Endothelial cell of umbilical vein (primary cell): ENCODE measurements at regions not wholly inside any gene's neighbourhood (a gene's known extent, or its start where the extent isn't known, plus 50 kb on each side); places are given as distances from the start of the nearest gene placed in this dataset.

Experiments used
- EZH2 ChIP-seq: IDR thresholded peaks from 2 replicates; pipeline ENCODE4 v1.6.1; 2012; ENCODE audit warnings: borderline replicate concordance, low read depth, mild to moderate bottlenecking, moderate library complexity, low read length, inconsistent platforms; ENCODE audit not compliant: severe bottlenecking
- MYC ChIP-seq: IDR thresholded peaks from one replicate; pipeline ENCODE4 v1.6.1; 2011; ENCODE audit warnings: mild to moderate bottlenecking, low read depth, low read length
- TF ChIP-seq, protein P1 (sequence below), 2 donors: IDR thresholded peaks; 1 replicate in 1 of 2; 2 replicates in 1 of 2; pipeline ENCODE4 v1.5.1; 2011; ENCODE audit warnings: low read length in 2 of 2, mild to moderate bottlenecking in 2 of 2, moderate library complexity in 2 of 2, control low read depth in 1 of 2, inconsistent platforms in 1 of 2, low read depth in 1 of 2; ENCODE audit not compliant: insufficient read depth in 1 of 2; ENCODE audit errors: extremely low read depth in 1 of 2

- TF ChIP-seq, protein P1, sequence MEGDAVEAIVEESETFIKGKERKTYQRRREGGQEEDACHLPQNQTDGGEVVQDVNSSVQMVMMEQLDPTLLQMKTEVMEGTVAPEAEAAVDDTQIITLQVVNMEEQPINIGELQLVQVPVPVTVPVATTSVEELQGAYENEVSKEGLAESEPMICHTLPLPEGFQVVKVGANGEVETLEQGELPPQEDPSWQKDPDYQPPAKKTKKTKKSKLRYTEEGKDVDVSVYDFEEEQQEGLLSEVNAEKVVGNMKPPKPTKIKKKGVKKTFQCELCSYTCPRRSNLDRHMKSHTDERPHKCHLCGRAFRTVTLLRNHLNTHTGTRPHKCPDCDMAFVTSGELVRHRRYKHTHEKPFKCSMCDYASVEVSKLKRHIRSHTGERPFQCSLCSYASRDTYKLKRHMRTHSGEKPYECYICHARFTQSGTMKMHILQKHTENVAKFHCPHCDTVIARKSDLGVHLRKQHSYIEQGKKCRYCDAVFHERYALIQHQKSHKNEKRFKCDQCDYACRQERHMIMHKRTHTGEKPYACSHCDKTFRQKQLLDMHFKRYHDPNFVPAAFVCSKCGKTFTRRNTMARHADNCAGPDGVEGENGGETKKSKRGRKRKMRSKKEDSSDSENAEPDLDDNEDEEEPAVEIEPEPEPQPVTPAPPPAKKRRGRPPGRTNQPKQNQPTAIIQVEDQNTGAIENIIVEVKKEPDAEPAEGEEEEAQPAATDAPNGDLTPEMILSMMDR (IDR thresholded peaks at IDR 0.05; ENCODE audit: extremely low read depth in 1 of 2, insufficient read depth in 1 of 2, low read depth in 1 of 2, low read length in 2 of 2) = no peak
- no peak for TF ChIP-seq EZH2
- TF ChIP-seq MYC = no peak
These were observed 374.7 kb downstream of the COL11A1 start for GRCh38 chr1:102733491-102734236.
